Hindlimb muscle (tissue), 1 donor: ENCODE measurements at regions not wholly inside any gene's neighbourhood (a gene's known extent, or its start where the extent isn't known, plus 50 kb on each side); places are given as distances from the start of the nearest gene placed in this dataset.

Experiments
- DNase-seq: peaks from one replicate; pipeline ENCODE4 v3.0.0-alpha.2; 2013

DNA sequence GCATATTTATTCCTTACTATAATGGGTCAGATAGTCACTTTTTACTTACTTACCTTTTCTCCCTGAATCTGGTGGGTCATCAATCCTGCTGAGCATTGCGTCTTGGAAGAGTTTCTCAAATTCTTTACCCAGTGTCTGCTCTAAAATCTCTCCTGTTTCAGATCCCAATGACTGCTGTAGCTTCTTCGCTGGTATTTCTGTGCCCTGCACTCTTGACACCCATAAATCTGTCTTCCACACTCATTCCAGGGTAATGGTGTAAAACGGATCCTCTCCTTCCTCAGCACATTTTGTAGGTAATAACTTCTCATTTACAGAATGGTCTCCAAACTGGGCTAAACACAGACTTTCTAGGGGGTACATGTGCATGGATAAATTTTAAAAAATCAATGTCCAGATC lies 407.4 kb downstream of the DMAC1 start:
- DNase-seq = no peak

DNA sequence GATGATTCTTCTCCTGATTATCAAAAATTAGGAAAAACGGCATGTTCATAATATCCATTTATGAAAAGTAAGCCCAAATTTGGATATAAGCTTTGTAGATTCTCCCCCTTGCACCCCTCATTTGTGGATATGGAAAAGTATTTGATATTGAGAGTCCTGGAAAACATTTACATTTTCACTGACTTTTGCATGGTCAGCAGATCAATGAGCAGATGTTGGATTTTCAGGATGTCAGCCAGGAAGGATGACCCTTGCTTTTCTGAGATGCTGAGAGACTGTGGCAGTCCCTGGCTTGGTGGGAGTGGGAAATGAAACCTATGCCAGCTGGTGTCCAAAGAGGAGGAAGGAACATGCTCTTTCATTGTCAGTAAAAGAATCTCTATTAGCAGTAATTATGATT lies 410.8 kb downstream of the DMAC1 start:
- no peak for DNase-seq

DNA sequence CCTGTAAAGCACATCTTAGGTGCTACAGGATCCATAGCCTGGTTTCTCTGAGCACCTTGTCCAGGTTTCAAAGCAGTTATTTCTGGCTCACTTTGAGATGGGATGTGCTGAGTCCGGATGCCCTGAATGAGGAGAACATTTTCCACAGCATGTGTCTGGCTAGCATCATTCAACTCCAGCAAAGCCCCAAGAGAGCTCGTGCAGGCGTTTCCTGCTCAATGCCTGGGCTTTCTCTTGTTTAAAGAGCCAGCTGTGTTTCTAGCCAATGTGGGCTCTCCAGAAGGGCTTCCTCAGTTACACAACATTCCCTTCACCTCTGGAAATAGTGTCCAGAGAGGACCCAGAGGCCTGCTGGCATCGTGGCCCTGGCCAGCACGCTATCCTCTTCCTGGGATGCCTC lies 411.7 kb downstream of the DMAC1 start:
- DNase-seq = peak; percentile 26

DNA sequence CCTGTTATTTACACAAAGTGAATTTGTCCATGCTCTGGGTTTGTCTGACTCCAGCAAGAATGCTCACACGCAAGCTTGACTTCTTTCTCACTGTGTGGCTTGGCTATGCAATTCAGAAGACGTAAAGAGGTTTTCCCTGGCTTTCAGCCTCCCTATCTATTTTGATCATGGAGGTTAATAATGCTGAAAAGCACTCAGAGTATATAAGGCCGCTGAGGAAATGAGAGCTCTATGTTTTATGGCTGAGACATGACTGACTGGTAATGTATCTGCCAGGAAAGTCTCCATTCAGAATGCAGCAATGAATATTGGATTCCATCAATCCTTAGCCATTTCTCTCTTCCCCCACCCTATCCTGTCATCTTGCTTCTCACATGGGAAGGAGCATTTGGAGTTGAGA lies 417.3 kb downstream of the DMAC1 start:
- DNase-seq = no peak

DNA sequence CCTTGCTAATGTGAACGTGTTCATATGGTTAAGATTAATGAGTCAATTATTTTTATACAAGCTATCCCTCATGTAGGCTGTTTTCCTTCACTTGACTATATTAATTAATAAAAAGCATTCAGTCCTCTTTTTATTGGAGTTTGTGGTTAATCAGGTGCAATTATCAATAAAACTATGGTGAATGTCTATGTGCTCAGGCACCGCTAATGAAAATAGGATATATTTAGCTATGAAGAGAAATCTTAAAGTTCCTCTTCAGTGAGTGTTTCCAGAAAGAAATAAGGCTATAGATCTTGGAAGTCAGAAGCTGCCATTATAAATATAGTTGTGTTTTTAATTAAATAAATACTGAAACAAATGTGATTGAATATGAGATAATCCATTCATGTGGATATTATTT lies 422.1 kb downstream of the DMAC1 start:
- DNase-seq = no peak

DNA sequence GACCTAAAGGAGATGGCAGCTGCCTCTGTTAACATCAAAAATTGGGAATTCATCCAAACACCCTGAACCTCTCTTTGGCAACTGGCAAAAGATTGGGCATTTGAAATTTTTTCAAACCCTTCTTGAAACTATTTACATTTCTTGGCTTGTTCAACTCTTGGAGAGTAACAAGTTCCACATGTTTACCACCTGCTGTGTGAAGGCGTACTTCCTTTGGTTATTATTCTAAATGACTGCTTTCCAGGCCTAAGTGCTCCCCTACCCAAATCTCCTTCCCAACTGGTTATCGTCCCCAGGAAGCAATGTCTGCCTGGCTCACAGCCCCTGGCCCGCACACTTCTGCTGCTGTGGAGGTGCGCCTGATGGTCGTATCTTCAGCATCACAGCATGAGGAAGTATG lies 422.7 kb downstream of the DMAC1 start:
- no peak for DNase-seq

DNA sequence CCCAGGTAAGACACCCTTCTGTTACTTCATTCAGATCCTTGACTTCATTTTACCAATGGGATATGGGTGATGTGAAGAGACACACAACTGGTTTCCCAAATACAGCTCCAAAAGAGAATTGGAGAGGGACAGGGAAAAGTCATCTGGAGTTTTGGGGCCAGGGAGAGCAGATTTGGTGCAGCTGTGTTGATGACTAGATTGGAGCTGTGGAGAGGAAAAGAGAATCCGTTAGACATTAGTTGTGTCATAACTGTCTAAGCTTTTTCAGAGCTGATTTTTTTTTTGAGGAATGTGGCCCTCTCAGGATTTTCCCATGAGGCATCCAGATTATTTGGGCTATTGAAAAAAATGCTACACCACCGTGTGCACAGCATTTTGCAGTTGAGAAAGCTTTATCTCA lies 423.4 kb downstream of the DMAC1 start:
- DNase-seq = no peak

DNA sequence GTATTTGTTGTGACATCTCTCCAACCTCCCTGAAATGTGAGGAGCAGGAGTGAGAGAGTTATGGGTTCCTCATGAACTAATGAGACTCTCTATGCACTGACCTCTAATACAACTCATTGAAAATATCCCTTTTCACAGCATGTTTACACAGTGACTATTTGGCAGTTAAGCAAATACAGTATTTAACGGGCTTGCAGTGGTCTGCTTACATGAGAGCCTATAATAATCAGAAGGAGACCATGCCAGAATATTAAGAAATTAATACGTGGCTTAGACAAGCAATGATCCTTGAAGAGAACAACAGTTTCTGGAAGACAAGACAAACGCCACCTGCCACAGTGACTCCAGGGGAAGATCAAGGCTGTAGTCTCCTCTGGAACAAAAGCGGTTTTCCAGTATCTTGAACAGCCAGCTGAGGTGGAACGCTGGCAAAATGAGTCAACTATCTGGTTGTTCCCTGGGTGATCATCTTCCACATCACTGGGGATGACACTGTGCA lies 424.5 kb downstream of the DMAC1 start:
- no peak for DNase-seq

DNA sequence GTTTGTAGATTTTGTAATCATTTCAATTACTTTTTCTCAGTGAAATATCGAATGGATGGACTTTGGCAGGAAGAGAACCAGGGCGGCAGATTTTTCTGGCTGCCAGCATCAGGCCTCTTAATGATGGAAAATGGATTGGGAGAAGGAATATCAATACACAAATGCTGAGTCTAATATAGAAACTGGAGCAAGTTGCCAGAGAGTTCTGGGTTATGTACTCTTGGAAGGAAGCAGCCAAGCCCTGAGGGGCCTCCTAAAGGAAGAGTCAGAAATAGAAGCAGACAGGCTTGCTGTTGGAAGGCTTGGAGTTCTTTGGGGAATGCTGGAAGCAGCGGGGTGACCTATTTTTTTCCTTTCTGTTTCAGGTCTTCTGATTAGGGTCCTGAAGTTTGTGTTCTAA lies 428.6 kb downstream of the DMAC1 start:
- DNase-seq = peak; percentile 64

DNA sequence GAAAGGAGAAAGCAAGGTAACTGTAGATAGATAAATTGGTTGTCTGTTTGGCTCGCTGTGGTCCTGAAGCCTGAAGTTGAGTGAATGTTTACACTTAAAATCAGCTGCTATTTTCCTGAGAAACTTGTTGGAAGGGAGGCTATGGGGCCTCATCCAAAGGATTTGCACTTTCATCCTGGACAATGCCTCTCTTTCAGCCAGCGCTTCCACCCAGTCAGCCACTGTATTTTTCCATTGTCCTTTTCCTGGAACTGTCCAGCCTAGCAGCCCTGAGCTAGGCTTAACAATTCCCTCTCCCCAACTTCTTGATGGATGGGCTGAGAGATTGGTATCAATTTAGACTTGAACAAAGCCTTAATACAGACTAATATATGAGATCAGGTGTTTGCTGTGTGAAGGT lies 429.2 kb downstream of the DMAC1 start:
- DNase-seq = peak; percentile 61

DNA sequence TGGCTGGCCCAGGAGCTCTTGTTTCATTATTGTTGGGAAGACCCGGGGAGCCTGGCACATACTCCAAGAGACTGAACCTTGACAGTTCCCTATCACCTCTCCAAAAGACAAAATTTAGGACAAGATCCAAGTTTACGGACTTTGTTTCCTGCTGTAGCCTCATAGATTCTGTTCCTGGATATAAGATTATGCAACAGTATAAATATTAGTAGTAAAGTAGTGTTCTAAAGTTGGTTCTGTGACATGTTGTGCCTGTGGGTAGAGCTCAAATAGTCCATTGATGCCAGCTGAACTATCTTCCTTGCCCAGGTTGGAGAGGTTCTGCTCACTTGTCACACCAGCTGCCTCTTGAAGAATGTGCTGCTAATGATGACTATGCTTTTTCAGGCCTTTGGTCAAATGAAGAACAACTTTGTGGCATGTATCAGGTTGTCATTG lies 430.2 kb downstream of the DMAC1 start:
- DNase-seq = no peak

DNA sequence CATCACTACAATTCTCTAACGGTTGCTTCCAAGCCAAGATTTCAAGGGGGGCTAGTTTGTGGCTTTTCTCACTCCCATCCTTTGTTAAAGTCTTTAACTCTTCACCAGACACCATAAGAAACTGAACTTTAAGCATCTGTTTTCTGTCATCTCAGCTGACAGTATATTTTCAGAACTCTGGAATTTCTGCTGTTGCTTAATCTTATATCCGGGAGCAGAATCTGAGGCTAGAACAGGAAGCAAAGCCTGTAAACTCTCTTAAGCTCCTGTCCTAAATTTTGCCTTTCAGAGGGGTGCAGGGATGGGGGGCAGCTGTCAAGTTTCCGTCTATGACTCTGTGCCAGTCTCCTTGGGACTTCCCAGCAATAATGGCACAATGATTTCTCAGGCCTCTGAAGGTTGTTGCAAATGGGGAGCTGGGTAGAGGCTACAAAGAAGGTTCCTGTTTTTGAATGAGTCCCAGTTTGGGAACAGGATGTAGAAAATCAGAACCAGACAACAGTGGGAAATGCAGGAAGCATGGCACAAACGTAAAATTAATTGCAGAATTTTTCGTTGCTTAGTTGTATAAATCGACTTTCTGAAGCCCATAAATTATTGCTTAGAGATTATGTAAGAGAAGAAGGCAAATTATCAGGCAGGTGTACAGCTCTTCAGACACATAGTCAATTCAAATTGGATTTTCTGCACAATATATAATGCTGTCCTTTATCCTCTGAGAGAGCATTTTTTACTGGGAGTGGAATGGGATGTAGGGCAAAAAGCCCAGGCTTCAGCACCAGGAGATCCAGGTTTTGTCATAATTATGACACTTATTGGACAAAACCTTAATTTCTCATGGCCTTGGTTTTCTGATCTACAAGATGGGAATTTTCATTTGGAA lies 430.9 kb downstream of the DMAC1 start:
- DNase-seq = peak; percentile 36

DNA sequence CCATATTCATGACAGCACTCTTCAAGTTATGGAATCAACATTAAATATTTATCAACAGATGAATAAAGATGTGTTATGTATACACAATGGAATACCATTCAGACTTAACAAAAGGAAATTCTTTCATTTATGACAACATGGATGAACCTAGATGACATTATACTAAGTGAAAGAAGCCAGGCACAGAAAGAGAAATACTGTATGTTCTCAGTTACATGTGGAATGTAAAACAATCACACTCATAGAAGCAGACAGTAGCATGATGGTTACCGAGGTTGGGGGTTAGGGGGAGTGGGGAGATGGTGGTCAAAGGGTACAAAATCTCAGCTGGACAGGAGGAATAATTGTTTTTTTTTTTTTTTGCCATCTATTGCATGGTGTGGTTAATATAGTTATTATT lies 431.9 kb downstream of the DMAC1 start:
- DNase-seq = no peak

DNA sequence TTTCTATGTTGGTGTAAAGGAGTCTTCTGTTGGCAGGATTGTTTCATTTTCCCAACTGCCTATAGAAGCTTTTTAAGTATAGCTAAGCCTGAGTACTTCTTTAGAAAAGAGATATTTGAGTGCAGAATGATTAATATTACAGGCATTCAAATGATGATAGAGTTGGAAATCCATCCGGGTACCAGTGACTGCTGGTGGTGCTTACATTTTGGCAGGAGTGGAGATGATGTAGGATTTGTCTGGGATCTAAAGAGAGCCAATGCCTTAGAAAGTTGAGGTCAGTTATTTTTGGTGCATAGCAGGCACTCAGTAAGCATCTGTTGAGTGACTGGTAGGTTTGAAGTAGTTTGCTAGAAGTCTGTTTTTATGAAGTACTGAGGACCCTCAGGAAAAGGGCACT lies 433.5 kb downstream of the DMAC1 start:
- DNase-seq = no peak

DNA sequence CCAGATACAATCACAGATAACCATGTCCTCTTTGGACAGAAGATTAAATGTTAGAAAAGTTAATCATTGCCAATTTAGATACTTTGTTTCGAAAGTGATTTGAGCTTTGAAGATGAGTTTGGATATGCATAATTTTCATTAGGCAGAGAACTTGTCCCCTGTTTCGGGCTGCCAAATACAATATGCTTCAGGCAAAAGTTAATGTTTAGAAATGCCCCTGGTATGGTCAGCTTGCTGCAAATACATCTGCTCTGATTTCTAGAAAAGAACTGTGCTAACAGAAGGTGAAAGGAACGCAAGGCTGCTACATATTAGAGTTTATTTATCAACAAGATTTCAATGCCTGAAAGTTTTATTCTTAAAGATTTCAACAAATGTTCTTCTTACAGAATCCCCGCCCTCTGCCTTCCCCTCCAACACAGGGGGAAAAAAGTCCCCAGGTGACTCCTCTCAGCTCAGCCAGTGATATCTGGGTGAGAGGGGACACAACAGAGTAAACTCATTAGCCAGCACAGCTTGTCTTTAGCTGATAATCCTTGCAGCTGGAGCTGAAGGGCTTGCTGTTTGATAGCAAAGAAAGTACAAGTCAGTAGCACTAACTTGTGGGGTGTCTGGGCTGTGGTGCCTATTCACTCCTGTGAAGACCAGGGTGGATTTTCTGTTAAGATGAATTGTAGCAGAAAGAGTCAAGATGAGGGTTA lies 435.7 kb downstream of the DMAC1 start:
- DNase-seq = no peak

DNA sequence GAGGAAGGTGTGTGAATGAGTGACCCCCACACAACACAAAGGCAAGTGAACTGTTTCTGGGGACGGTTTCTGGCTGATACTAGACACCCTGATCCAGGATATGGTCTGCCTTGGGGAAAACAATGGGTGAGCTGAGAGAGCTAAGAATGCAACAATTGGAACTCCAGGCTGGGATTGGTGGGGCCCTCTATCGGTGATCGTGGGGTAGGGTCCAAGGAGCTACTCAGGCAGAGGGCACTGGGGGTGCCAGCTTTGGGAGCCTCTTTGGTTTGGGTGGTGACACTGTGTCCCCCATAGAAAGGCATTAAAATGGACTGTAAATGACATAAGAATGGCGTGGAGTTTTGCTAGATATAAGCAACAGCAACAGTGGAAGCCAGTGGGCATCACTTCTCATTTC lies 439.1 kb downstream of the DMAC1 start:
- DNase-seq = no peak

DNA sequence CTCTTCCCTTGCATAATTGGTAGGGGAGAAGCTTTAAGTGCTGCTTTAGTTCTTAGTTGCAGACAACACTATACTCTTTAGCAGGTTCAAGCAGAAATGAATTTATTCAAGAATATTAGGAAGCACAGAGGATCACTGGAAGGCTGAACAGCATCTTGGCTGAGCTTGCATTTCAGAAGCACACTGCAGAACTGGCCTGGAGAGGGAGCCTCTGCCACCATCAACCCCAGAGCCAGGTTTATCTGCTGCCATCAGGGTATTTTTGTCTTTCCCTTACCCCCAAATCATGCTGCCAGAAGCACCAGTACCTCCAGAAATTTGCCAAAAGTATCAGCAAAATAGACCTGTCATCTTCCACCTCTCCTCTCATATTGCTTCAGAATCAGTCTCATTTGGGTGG lies 440.7 kb downstream of the DMAC1 start:
- DNase-seq = no peak

DNA sequence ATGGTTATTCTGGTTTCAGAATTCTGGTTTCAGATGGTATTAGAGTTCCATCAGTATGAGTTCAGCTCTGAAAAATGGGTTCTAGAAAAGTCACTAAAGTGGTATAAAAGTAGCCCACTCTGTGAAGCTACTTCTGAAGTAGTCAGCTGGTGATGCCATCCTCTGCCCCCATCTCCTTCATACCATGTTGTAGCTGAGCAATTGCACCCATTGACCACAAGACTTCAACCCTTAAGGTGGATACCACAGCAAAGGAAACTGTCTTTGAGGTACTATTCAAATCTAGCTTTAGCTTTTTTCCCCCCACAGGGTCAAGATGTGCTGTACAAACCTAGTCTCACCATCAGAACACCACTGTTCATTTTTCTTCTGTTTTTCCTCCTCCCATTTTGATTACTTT lies 444.9 kb downstream of the DMAC1 start:
- no peak for DNase-seq

DNA sequence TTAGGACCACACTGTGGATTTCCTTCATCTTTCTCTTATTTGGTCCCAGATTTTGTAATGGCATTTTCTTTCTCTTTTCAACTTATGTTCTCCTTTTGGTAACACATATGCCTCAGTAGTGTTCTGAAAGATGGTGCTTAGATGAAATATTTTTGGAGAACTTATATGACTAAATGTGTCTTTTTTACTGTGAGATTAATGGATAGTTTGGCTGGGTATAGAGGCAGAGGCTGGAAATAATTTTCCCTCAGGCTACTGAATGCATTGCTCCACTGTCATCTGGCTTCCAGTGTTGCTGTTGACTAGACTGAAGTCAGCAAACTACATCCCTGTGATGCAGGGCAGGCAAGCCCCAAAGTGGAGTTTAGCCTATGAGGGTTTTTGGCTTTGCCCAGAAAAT lies 450.9 kb downstream of the DMAC1 start:
- DNase-seq = no peak

DNA sequence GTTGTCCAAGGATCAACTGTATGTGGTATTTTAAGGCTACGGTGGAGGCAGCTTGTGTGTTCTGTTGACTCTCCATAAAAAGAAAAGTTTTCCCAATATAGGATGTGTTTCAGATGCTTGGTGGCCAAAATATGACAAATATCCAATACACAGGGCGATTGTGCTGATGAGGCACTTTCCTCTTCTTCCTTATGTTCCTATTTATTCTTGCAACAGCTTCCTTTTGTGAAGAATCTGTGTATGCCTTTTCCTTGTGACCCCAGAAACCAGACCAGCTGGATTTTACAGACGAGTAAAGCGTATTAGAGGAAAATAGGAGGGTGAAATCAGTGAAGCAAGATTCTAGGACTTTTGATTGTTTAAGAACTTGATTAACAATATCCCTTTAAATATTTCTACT lies 452.0 kb downstream of the DMAC1 start:
- DNase-seq = no peak

DNA sequence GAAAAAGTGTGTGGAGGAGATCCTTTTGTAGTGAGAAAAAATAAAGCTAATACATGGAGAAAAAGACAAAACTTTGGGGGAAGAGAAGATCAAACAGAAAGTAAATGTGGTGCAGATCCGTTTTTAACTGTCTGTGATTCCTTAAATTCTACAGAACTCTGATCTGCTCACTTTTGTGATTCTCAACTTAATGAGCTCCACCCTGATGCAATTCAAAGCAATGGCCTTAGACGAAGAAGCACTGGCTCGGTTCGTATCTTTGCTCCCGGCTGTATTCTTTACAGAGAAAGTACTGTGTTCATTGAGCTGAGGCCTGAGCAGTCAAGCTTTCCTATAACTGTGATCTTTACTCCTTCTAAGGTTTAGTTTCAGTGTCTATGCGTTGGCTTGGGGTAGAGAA lies 453.4 kb downstream of the DMAC1 start:
- no peak for DNase-seq

DNA sequence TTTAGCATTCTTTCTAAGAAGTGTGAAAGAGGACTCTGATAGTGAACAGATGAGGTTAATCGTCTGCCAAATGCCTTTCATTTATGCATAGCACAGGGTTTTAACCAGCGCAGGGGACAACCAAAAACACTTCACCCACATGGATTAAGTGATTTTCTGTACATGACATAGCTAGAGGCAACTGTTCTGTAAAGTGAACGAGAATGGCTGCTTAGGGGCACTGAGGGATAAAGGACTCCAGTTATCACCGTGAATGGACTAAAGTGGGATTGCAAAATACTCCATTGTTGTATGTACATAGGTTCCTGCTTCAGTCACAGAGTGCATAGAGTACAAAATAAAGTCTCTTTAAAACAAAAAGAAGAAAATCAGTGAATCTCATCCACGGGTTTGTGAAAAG lies 456.8 kb downstream of the DMAC1 start:
- no peak for DNase-seq

DNA sequence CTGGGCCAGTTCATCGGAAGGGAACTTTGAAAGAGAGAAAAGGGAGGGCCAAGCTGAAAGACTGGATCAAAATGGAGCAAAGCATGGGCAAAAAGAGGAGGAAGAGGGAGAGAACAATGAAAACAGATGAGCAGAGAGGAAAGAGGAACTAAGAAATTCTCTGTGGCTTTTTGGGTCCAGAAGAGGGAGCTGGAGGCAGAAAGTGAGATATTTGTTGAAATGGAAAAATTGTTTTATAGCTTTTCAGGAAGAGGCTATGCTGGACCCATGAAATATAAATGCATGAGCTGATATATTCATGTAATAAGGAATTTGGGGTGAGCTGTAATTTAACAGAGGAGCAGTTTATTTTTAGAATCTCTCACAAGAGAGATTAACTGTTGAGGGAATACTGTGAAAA lies 457.3 kb downstream of the DMAC1 start:
- DNase-seq = peak; percentile 20

DNA sequence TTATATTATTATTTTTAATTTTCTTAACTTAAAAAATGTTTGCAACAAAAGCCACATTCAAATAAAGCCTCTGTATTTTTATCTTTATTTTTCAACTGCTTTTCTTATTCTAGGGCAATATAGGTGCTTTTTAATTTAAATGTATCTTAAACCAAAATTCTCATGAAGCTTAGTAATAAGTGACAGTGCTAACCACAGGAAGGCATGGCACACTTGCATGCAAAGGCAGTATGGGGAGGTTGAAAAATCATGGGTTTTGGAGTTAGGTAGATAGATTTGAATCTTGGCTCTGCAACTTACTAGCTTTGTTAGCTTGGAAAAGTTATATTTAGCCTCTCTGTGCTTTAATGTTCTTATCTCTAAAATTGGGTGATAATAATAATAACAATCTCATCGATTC lies 458.0 kb downstream of the DMAC1 start:
- no peak for DNase-seq
